ENCODE measurements at regions not wholly inside any gene's neighbourhood (a gene's known extent, or its start where the extent isn't known, plus 50 kb on each side); places are given as distances from the start of the nearest gene placed in this dataset.

DNA sequence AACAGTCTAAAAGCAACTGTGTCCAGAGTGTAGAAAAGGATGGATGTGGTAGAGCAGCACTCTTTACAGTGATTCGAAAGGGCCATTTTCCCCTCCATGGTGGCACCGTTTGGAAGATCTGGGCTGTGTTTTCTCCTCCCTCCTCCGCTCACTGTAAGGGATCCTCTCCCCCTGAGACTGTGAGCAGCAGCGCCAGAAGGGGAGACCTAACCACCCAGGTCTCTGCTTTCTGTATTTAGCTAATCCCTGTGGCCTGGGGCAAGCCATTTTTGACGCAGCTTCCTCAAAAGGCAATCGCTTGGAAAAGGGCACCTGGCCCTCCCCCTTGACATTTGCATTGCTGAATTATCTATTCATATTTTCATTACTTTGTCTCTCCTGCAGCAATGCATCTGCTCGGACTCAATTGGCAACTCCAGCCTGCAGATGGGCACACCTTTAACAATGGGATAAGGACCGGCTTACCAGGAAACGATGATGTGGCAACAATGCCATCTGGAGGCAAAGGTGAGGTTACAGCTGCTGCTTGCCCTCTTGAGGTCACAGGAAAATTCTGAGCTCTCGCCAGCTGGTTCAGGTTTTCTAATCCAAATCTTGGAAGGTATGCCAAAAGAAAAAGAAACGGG, 244.3 kb upstream of the WWC1 start:
- TF ChIP-seq, protein P1, sequence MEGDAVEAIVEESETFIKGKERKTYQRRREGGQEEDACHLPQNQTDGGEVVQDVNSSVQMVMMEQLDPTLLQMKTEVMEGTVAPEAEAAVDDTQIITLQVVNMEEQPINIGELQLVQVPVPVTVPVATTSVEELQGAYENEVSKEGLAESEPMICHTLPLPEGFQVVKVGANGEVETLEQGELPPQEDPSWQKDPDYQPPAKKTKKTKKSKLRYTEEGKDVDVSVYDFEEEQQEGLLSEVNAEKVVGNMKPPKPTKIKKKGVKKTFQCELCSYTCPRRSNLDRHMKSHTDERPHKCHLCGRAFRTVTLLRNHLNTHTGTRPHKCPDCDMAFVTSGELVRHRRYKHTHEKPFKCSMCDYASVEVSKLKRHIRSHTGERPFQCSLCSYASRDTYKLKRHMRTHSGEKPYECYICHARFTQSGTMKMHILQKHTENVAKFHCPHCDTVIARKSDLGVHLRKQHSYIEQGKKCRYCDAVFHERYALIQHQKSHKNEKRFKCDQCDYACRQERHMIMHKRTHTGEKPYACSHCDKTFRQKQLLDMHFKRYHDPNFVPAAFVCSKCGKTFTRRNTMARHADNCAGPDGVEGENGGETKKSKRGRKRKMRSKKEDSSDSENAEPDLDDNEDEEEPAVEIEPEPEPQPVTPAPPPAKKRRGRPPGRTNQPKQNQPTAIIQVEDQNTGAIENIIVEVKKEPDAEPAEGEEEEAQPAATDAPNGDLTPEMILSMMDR (IDR thresholded peaks at IDR 0.05 in 8 of 11, conservative IDR thresholded peaks at IDR 0.05 in 3 of 11): no peak
- TF ChIP-seq POLR2A (IDR thresholded peaks at IDR 0.05): no peak
